ENCODE measurements at regions not wholly inside any gene's neighbourhood (a gene's known extent, or its start where the extent isn't known, plus 50 kb on each side); places are given as distances from the start of the nearest gene placed in this dataset.

GRCh38 chr10:33556620-33557019 lies 222.2 kb upstream of the NRP1 start:
- no peaks in the 10 kb centered on the region for H3K36me3 ChIP-seq
- no peaks in the 10 kb centered on the region for H3K4me1 ChIP-seq
- H3K4me3 ChIP-seq: no peak overlapping the region
- H4K20me1 ChIP-seq: no peaks in the 10 kb centered on the region
- no peaks in the 10 kb centered on the region for H3K9me3 ChIP-seq (replicated peaks in 1 of 11)
- no peak overlapping the region for H3K4me2 ChIP-seq
- H3K9ac ChIP-seq: no peak overlapping the region
- no peak overlapping the region for H3K27ac ChIP-seq
- no peaks in the 10 kb centered on the region for H3K27me3 ChIP-seq
- no peak for TF ChIP-seq Cebpa-rat (IDR thresholded peaks at IDR 0.05)

- Histone ChIP-seq H3K4me1 (no peaks in the 10 kb centered on the region), H3K4me2 (no peak overlapping the region), H3K9me3 (replicated peaks in 1 of 11) (no peaks in the 10 kb centered on the region), H3K4me3 (no peak overlapping the region), H3K9ac (no peak overlapping the region), H3K27ac (no peak overlapping the region), H4K20me1 (no peaks in the 10 kb centered on the region), H3K36me3 (no peaks in the 10 kb centered on the region), H3K27me3 (no peaks in the 10 kb centered on the region)
- TF ChIP-seq Cebpa-rat (IDR thresholded peaks at IDR 0.05): no peak
Measured at GRCh38 chr10:33556103-33556502, 221.6 kb upstream of the NRP1 start.

GRCh38 chr10:33553748-33554571 lies 219.5 kb upstream of the NRP1 start:
- Histone ChIP-seq H4K20me1 (no peaks in the 10 kb centered on the region), H3K9me3 (replicated peaks in 1 of 11) (no peaks in the 10 kb centered on the region), H3K4me3 (no peak overlapping the region), H3K27me3 (no peaks in the 10 kb centered on the region), H3K4me2 (no peak overlapping the region), H3K27ac (no peak overlapping the region), H3K4me1 (no peaks in the 10 kb centered on the region), H3K9ac (no peak overlapping the region), H3K36me3 (no peaks in the 10 kb centered on the region)
- no peak for TF ChIP-seq Cebpa-rat (IDR thresholded peaks at IDR 0.05)

- H3K27ac ChIP-seq: no peak overlapping the region
- no peak overlapping the region for H3K4me2 ChIP-seq
- no peak for TF ChIP-seq Cebpa-rat (IDR thresholded peaks at IDR 0.05)
- H3K9me3 ChIP-seq (replicated peaks in 1 of 11): no peaks in the 10 kb centered on the region
- H4K20me1 ChIP-seq: no peaks in the 10 kb centered on the region
- no peaks in the 10 kb centered on the region for H3K4me1 ChIP-seq
- H3K4me3 ChIP-seq: no peak overlapping the region
- H3K36me3 ChIP-seq: no peaks in the 10 kb centered on the region
- H3K27me3 ChIP-seq: no peaks in the 10 kb centered on the region
- H3K9ac ChIP-seq: no peak overlapping the region
Measured at GRCh38 chr10:33552290-33552689, 217.8 kb upstream of the NRP1 start.

GRCh38 chr10:33550811-33551210 lies 216.3 kb upstream of the NRP1 start:
- H3K4me3 ChIP-seq: no peak overlapping the region
- H3K9me3 ChIP-seq (replicated peaks in 1 of 11): no peaks in the 10 kb centered on the region
- no peaks in the 10 kb centered on the region for H3K27me3 ChIP-seq
- H3K4me2 ChIP-seq: no peak overlapping the region
- no peak overlapping the region for H3K9ac ChIP-seq
- TF ChIP-seq Cebpa-rat (IDR thresholded peaks at IDR 0.05): no peak
- no peak overlapping the region for H3K27ac ChIP-seq
- H3K36me3 ChIP-seq: no peaks in the 10 kb centered on the region
- no peaks in the 10 kb centered on the region for H3K4me1 ChIP-seq
- no peaks in the 10 kb centered on the region for H4K20me1 ChIP-seq

GRCh38 chr10:33547976-33548375 lies 213.5 kb upstream of the NRP1 start:
- Histone ChIP-seq H3K9ac (no peak overlapping the region), H3K4me2 (no peak overlapping the region), H3K27ac (no peak overlapping the region), H3K36me3 (no peaks in the 10 kb centered on the region), H3K4me3 (no peak overlapping the region), H3K27me3 (no peaks in the 10 kb centered on the region), H4K20me1 (no peaks in the 10 kb centered on the region), H3K9me3 (replicated peaks in 1 of 11) (peaks cover 6 to 15% (median 13%) of the 10 kb centered on the region in 11 experiments; a peak in 16 of 22 replicates), H3K4me1 (peaks cover 0 to 2% (median 0%) of the 10 kb centered on the region in 10 experiments; a peak in 2 of 20 replicates)
- no peak for TF ChIP-seq Cebpa-rat (IDR thresholded peaks at IDR 0.05)

- H3K27ac ChIP-seq: no peak overlapping the region
- no peak overlapping the region for H3K4me3 ChIP-seq
- H3K9ac ChIP-seq: no peak overlapping the region
- peaks cover 6 to 20% (median 14%) of the 10 kb centered on the region in 11 experiments; a peak in 16 of 22 replicates for H3K9me3 ChIP-seq (replicated peaks in 1 of 11)
- H4K20me1 ChIP-seq: no peaks in the 10 kb centered on the region
- no peak for TF ChIP-seq Cebpa-rat (IDR thresholded peaks at IDR 0.05)
- no peaks in the 10 kb centered on the region for H3K36me3 ChIP-seq
- no peaks in the 10 kb centered on the region for H3K27me3 ChIP-seq
- peaks cover 0 to 6% (median 0%) of the 10 kb centered on the region in 10 experiments; a peak in 2 of 20 replicates for H3K4me1 ChIP-seq
- H3K4me2 ChIP-seq: no peak overlapping the region
Measured at GRCh38 chr10:33546031-33546430, 211.6 kb upstream of the NRP1 start.

GRCh38 chr10:33542752-33543505 lies 208.5 kb upstream of the NRP1 start:
- no peak for TF ChIP-seq Cebpa-rat (IDR thresholded peaks at IDR 0.05)
- H4K20me1 ChIP-seq: no peaks in the 10 kb centered on the region
- H3K4me3 ChIP-seq: no peak overlapping the region
- H3K27me3 ChIP-seq: no peaks in the 10 kb centered on the region
- H3K9ac ChIP-seq: no peak overlapping the region
- H3K9me3 ChIP-seq (replicated peaks in 1 of 11): peaks cover 6 to 20% (median 14%) of the 10 kb centered on the region in 11 experiments; a peak in 16 of 22 replicates
- no peaks in the 10 kb centered on the region for H3K36me3 ChIP-seq
- peak overlapping the region in 1 of 11 experiments; percentile 31; a peak in 1 of 22 replicates for H3K4me2 ChIP-seq
- H3K4me1 ChIP-seq: peaks cover 0 to 6% (median 0%) of the 10 kb centered on the region in 10 experiments; a peak in 2 of 20 replicates
- no peak overlapping the region for H3K27ac ChIP-seq

GRCh38 chr10:33539116-33539515 lies 204.6 kb upstream of the NRP1 start:
- Histone ChIP-seq H3K9ac (no peak overlapping the region), H3K4me3 (no peak overlapping the region), H3K9me3 (replicated peaks in 1 of 11) (peaks cover 5 to 18% (median 13%) of the 10 kb centered on the region in 11 experiments; a peak in 16 of 22 replicates), H4K20me1 (no peaks in the 10 kb centered on the region), H3K36me3 (no peaks in the 10 kb centered on the region), H3K4me2 (no peak overlapping the region), H3K27ac (no peak overlapping the region), H3K4me1 (peaks cover 0 to 6% (median 0%) of the 10 kb centered on the region in 10 experiments; a peak in 2 of 20 replicates), H3K27me3 (no peaks in the 10 kb centered on the region)
- TF ChIP-seq Cebpa-rat (IDR thresholded peaks at IDR 0.05): no peak

Measured in BLaER1 treated with 17β-estradiol and CSF1 and Interleukin-3, amounts not matched to agents 10 nM and 100 nM (cell line).